GM08714 (cell line): ENCODE measurements at regions not wholly inside any gene's neighbourhood (a gene's known extent, or its start where the extent isn't known, plus 50 kb on each side); places are given as distances from the start of the nearest gene placed in this dataset.

Experiments used
- H3K4me3 ChIP-seq: fragments of 200-500 bp; sonication (Bioruptor generic); 2 replicates; pipeline ENCODE4 v1.5.1; 2014; ENCODE audit warnings: mild to moderate bottlenecking, low read length, inconsistent platforms
- ZNF274 ChIP-seq: IDR thresholded peaks from 2 replicates; pipeline ENCODE4 v1.6.1; 2012; ENCODE audit warnings: mild to moderate bottlenecking, low read depth, low read length

DNA sequence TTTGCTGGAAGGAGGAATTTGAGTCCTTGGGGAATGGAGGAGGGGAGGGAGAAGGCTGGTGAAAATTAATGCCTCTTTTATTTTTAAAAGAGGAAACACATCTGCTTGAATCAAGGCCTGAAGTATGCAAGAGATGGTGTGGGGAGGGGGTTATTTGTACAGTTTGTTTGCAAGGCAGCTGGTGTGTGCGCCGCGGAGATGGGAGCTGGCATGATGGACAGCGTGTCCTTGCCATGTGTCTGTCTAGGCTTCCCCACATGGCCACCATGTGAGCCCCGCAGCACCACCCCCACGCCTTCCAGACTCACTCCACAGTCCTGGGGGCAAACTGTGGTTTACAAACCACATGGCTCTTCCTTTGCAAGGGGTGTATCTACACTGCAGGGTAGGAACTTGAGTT is 154.8 kb upstream of the APCDD1 start:
- H3K4me3 ChIP-seq: no peak overlapping the region
- TF ChIP-seq ZNF274: no peak

DNA sequence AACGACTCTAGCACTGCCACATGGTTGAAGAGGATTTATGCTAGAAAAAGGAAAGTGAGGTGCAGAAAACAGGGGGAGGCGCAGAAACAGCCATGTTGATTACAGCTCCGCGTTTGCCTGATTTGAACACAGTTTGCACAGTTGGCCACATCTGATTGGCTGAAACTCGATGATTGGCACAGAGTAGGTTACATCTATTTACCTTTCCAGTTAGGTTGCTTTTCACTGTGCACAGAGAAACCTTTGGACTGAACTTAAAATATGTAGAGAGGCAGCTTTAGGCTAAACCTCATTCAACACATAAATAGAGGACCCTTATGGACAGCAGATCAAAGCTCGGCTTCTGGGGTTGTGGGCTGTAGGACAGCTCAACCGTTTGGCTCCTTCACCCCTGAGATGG is 153.7 kb upstream of the APCDD1 start:
- TF ChIP-seq ZNF274: no peak
- no peak overlapping the region for H3K4me3 ChIP-seq

- H3K4me3 ChIP-seq: no peak overlapping the region
- TF ChIP-seq ZNF274: no peak
Observed at GRCh38 chr18:10301831-10302483, 152.5 kb upstream of the APCDD1 start.

DNA sequence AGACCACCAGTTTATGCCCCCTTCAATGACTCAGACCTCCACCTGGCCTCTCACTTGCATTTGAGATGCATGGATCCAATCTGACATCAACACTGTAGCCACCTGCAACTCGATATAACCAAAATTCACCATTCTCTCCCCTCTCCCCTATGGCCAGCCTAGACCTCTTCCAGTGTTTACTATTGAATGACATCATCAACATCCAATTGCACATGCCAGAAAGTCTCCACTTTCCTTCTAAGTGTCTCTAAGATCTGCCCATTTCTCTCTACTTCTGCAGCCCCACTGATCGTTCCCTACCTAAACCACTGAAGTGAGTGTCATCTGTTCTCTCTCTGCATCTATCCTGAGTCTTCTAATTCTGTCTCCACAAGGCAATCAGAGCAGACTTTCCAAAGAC is 151.3 kb upstream of the APCDD1 start:
- H3K4me3 ChIP-seq: no peak overlapping the region
- TF ChIP-seq ZNF274: no peak

DNA sequence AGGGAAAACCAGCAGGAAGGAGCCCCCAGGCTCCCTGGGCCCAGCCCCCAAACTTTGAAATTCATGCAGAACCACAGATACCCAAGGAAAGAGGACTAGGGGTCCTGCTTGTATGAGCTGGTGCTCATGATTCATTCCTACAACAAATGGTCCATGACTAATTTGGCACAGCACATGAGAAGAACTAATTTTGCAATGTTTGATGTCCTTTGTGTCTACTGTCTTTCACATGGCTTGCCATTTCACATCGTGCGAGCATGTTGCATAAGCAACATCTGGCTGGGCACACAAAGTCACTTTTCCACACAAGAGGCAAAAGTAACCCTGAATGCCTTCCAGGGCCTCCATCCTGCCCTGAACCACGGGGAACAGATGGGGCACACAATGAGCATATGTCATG is 149.6 kb upstream of the APCDD1 start:
- TF ChIP-seq ZNF274: no peak
- H3K4me3 ChIP-seq: no peak overlapping the region

GRCh38 chr18:10306779-10307178 is 147.7 kb upstream of the APCDD1 start:
- H3K4me3 ChIP-seq: no peak overlapping the region
- no peak for TF ChIP-seq ZNF274

- no peak for TF ChIP-seq ZNF274
- H3K4me3 ChIP-seq: no peak overlapping the region
Observed at GRCh38 chr18:10308154-10308553, 146.3 kb upstream of the APCDD1 start.

GRCh38 chr18:10310626-10311025 is 143.8 kb upstream of the APCDD1 start:
- no peak overlapping the region for H3K4me3 ChIP-seq
- TF ChIP-seq ZNF274: no peak

- no peak overlapping the region for H3K4me3 ChIP-seq
- no peak for TF ChIP-seq ZNF274
Observed at GRCh38 chr18:10312326-10313015, 142.0 kb upstream of the APCDD1 start.

GRCh38 chr18:10313016-10313342 is 141.5 kb upstream of the APCDD1 start:
- no peak overlapping the region for H3K4me3 ChIP-seq
- TF ChIP-seq ZNF274: no peak

DNA sequence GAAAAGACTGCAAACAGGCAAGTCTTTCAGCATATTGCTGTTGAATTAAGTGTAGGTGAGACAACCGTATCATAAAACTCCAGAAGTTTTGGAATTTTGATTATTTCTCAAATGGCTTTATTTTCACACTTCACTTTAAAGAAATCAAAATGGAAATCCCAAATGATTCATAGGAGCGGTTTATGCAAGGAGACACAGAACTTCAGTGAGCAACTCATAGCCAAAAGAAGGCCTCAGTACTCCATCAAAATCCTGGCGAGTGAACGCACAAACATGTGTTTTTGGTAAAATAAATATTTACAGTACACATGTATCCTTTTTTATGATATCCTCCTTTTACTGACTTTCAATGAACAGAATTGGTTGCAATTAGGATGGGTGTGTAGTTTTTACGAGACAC is 140.4 kb upstream of the APCDD1 start:
- no peak for TF ChIP-seq ZNF274
- no peak overlapping the region for H3K4me3 ChIP-seq

DNA sequence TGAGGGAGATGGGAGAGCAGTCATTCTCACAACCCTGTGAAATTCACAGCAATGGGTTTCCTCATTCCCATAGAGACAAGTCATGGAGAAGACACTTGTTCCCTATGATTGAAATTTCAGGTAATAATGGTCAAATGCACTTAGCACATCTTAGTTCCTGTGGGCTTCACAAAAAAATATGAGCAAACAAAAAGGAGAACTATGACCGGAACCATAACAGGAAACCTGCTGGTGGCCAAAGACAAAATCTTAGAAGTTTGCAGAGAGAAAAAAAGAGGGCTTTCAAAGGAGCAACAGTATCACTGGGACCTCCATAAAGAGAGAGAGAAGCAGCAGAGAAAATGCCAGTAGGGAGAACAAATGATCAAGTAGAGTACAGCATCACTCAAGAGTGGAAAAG is 138.9 kb upstream of the APCDD1 start:
- TF ChIP-seq ZNF274: no peak
- H3K4me3 ChIP-seq: no peak overlapping the region

DNA sequence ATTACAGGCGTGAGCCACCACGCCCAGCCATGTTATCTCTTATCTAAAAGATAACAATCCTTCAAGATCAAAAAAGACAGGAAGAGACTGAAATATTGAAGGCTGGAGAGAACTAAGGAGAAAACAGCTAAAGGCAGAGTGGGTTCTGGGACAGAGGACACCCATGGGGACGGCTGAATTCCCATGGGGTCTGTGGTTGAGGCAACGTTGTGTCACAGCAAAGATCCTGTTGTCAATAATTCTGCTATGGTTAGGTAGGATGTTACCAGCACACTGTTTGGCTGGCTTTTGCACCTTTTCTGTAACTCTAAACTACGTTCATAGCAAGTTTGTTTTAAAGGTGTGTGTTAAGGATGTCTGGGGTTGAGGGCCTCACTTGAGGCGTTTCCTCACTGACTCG is 137.7 kb upstream of the APCDD1 start:
- no peak for TF ChIP-seq ZNF274
- H3K4me3 ChIP-seq: no peak overlapping the region

GRCh38 chr18:10317864-10318690 is 136.4 kb upstream of the APCDD1 start:
- H3K4me3 ChIP-seq: no peak overlapping the region
- TF ChIP-seq ZNF274: no peak

DNA sequence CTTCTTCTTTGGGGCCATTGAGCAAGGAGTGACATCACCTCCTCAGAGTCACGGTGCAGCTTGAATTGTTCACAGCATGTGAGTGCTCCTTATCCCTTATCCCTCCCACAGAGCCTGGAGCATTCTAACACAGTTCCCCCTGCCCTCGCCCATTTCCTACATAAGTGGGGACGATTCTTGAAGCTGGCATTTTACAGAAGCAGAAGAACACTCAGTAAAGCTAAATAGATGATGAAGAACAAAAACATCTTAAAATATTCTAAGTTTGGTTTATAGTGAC is 135.8 kb upstream of the APCDD1 start:
- no peak overlapping the region for H3K4me3 ChIP-seq
- no peak for TF ChIP-seq ZNF274
